Mesodermal cell (in vitro differentiated cells): ENCODE measurements at regions not wholly inside any gene's neighbourhood (a gene's known extent, or its start where the extent isn't known, plus 50 kb on each side); places are given as distances from the start of the nearest gene placed in this dataset.

Experiments
- H3K27ac ChIP-seq: 2 replicates; pipeline ENCODE4 v1.7.0; 2013; ENCODE audit warnings: mild to moderate bottlenecking, low read depth, low read length, moderate library complexity; ENCODE audit not compliant: severe bottlenecking
- H3K36me3 ChIP-seq: 2 replicates; pipeline ENCODE4 v1.7.1; 2013; ENCODE audit warnings: mild to moderate bottlenecking, low read length, moderate library complexity; ENCODE audit not compliant: control insufficient read depth, insufficient read depth
- H3K4me1 ChIP-seq: one replicate; pipeline ENCODE4 v1.7.1; 2013; ENCODE audit warnings: mild to moderate bottlenecking, low read length; ENCODE audit not compliant: insufficient read depth, control insufficient read depth, poor library complexity, severe bottlenecking
- H3K4me3 ChIP-seq: 2 replicates; pipeline ENCODE4 v1.7.0; 2013; ENCODE audit warnings: low read length, control low read depth, mild to moderate bottlenecking; ENCODE audit not compliant: insufficient read depth, poor library complexity, severe bottlenecking; ENCODE audit errors: extremely low read depth
- H3K9me3 ChIP-seq: 2 replicates; pipeline ENCODE4 v1.7.1; 2013; ENCODE audit warnings: mild to moderate bottlenecking, low read length, moderate library complexity; ENCODE audit not compliant: control insufficient read depth
- WGBS, 2 experiments: methylation state at CpG; one replicate each; pipeline ENCODE4 v1.1.5; 2013; ENCODE audit warnings: missing lambda C conversion rate in 2 of 2; ENCODE audit not compliant: insufficient coverage in 2 of 2; 5-methylcytosine and 5-hydroxymethylcytosine counted together

GRCh38 chr2:177340158-177340557 is 52.4 kb upstream of the AGPS start:
- no peaks in the 10 kb centered on the region for H3K36me3 ChIP-seq
- no peak overlapping the region for H3K27ac ChIP-seq
- no peak overlapping the region for H3K4me3 ChIP-seq
- peaks cover 21% of the 10 kb centered on the region for H3K4me1 ChIP-seq
- H3K9me3 ChIP-seq: no peaks in the 10 kb centered on the region

DNA sequence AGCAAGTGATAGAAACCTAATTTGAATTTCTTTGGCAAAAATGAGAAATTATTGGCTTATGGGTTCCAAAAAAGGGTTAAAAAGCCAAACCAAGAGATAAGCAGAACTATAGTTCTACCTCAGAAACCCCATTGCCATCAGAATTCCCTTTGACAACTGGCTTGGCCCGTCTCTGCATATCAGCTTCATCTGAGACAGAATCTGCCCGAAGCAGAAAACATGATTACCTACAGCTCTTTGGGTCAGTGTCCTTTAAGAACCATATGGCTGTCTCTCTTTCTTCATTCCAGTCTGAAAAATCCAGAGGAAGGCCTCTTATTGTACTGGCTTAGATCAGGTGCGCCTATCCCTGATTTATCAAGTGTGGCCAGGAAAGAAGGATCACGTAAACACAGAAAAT is 49.8 kb upstream of the AGPS start:
- Histone ChIP-seq H3K9me3 (no peaks in the 10 kb centered on the region), H3K27ac (no peak overlapping the region), H3K36me3 (no peaks in the 10 kb centered on the region), H3K4me1 (peaks cover 11% of the 10 kb centered on the region), H3K4me3 (no peak overlapping the region)
- 90 to 93% methylated on average over 2 to 4 of the region's 4 CpGs for WGBS, 2 experiments
